CD4-positive, alpha-beta T cell treated with Interleukin-4 for 1 hour (primary cell): ENCODE measurements at regions not wholly inside any gene's neighbourhood (a gene's known extent, or its start where the extent isn't known, plus 50 kb on each side); places are given as distances from the start of the nearest gene placed in this dataset.
"Not testable (repeated sequence)": the region's sequence is repeated elsewhere in the genome, so short reads cannot be mapped to it uniquely, and the experiment has no call there.

Source experiments
- DNase-seq, 2 donors: peaks; one replicate each; pipeline ENCODE4 v3.0.0-alpha.2; 2020 to 2022

GRCh38 chr2:53536583-53537361 lies 230.8 kb upstream of the CHAC2 start:
- DNase-seq, result no peak

- no peak for DNase-seq
Measured at GRCh38 chr2:53535234-53535840, 232.3 kb upstream of the CHAC2 start.

- no peak for DNase-seq
Measured at GRCh38 chr2:53530126-53530525, 237.5 kb upstream of the CHAC2 start.

GRCh38 chr2:53527056-53527455 lies 240.5 kb upstream of the CHAC2 start:
- no peak for DNase-seq

- DNase-seq, result no peak
Measured at GRCh38 chr2:53519918-53520841, 247.4 kb upstream of the CHAC2 start.

- no peak for DNase-seq
Measured at GRCh38 chr2:53517406-53517805, 250.2 kb upstream of the CHAC2 start.

- no peak for DNase-seq
Measured at GRCh38 chr2:53516650-53517049, 251.0 kb upstream of the CHAC2 start.

GRCh38 chr2:53515435-53516332 lies 251.9 kb upstream of the CHAC2 start:
- no peak for DNase-seq

- DNase-seq, result no peak
Measured at GRCh38 chr2:53513167-53513666, 254.4 kb upstream of the CHAC2 start.

GRCh38 chr2:53512071-53512826 lies 255.4 kb upstream of the CHAC2 start:
- no peak for DNase-seq

- DNase-seq, result no peak
Measured at GRCh38 chr2:53511549-53511948, 256.1 kb upstream of the CHAC2 start.

GRCh38 chr2:53510401-53510800 lies 257.2 kb upstream of the CHAC2 start:
- DNase-seq, result no peak

GRCh38 chr2:53509831-53510388 lies 257.7 kb upstream of the CHAC2 start:
- no peak for DNase-seq

GRCh38 chr2:53508667-53509066 lies 258.9 kb upstream of the CHAC2 start:
- no peak for DNase-seq

GRCh38 chr2:53507070-53507469 lies 260.5 kb upstream of the CHAC2 start:
- DNase-seq, result not testable (repeated sequence)

- no peak for DNase-seq
Measured at GRCh38 chr2:53505826-53506225, 261.8 kb upstream of the CHAC2 start.

GRCh38 chr2:53504507-53504906 lies 263.1 kb upstream of the CHAC2 start:
- no peak for DNase-seq

GRCh38 chr2:53500181-53500580 lies 267.4 kb upstream of the CHAC2 start:
- DNase-seq, result no peak

- DNase-seq, result no peak
Measured at GRCh38 chr2:53498210-53498609, 269.4 kb upstream of the CHAC2 start.

GRCh38 chr2:53497020-53497419 lies 270.6 kb upstream of the CHAC2 start:
- no peak for DNase-seq

- no peak for DNase-seq
Measured at GRCh38 chr2:53493210-53493609, 274.4 kb upstream of the CHAC2 start.
